ENCODE measurements at regions not wholly inside any gene's neighbourhood (a gene's known extent, or its start where the extent isn't known, plus 50 kb on each side); places are given as distances from the start of the nearest gene placed in this dataset.
"Not testable (repeated sequence)": the region's sequence is repeated elsewhere in the genome, so short reads cannot be mapped to it uniquely, and the experiment has no call there.

GRCh38 chr21:9832751-9833150 lies 688.6 kb upstream of the TPTE start:
- not testable (repeated sequence) for TF ChIP-seq CHD2 (IDR thresholded peaks at IDR 0.05; ENCODE audit: low read length, partially characterized antibody); POLR2A (IDR thresholded peaks at IDR 0.05; ENCODE audit: low read length); KDM1A (IDR thresholded peaks at IDR 0.05; ENCODE audit: low read depth); MYC (IDR thresholded peaks at IDR 0.05; ENCODE audit: borderline replicate concordance, low read length); CTCF (IDR thresholded peaks at IDR 0.05); PHF8 (IDR thresholded peaks at IDR 0.05; ENCODE audit: borderline replicate concordance, low read depth); HDAC2 (IDR thresholded peaks at IDR 0.05)
- TF ChIP-seq, protein P1, sequence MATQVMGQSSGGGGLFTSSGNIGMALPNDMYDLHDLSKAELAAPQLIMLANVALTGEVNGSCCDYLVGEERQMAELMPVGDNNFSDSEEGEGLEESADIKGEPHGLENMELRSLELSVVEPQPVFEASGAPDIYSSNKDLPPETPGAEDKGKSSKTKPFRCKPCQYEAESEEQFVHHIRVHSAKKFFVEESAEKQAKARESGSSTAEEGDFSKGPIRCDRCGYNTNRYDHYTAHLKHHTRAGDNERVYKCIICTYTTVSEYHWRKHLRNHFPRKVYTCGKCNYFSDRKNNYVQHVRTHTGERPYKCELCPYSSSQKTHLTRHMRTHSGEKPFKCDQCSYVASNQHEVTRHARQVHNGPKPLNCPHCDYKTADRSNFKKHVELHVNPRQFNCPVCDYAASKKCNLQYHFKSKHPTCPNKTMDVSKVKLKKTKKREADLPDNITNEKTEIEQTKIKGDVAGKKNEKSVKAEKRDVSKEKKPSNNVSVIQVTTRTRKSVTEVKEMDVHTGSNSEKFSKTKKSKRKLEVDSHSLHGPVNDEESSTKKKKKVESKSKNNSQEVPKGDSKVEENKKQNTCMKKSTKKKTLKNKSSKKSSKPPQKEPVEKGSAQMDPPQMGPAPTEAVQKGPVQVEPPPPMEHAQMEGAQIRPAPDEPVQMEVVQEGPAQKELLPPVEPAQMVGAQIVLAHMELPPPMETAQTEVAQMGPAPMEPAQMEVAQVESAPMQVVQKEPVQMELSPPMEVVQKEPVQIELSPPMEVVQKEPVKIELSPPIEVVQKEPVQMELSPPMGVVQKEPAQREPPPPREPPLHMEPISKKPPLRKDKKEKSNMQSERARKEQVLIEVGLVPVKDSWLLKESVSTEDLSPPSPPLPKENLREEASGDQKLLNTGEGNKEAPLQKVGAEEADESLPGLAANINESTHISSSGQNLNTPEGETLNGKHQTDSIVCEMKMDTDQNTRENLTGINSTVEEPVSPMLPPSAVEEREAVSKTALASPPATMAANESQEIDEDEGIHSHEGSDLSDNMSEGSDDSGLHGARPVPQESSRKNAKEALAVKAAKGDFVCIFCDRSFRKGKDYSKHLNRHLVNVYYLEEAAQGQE (IDR thresholded peaks at IDR 0.05): not testable (repeated sequence)
- TF ChIP-seq, protein P2, sequence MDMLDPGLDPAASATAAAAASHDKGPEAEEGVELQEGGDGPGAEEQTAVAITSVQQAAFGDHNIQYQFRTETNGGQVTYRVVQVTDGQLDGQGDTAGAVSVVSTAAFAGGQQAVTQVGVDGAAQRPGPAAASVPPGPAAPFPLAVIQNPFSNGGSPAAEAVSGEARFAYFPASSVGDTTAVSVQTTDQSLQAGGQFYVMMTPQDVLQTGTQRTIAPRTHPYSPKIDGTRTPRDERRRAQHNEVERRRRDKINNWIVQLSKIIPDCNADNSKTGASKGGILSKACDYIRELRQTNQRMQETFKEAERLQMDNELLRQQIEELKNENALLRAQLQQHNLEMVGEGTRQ (IDR thresholded peaks at IDR 0.05): not testable (repeated sequence)
